SIG-M5 (cell line): ENCODE measurements at regions not wholly inside any gene's neighbourhood (a gene's known extent, or its start where the extent isn't known, plus 50 kb on each side); places are given as distances from the start of the nearest gene placed in this dataset.

Experiments
- DNase-seq: peaks from one replicate; lab custom pipeline; 2025; lab: John Stamatoyannopoulos, UW

GRCh38 chr11:105232021-105232420 is 92.5 kb upstream of the CARD18 start:
- DNase-seq = no peak

GRCh38 chr11:105230586-105230985 is 91.0 kb upstream of the CARD18 start:
- no peak for DNase-seq

GRCh38 chr11:105229761-105230160 is 90.2 kb upstream of the CARD18 start:
- no peak for DNase-seq

GRCh38 chr11:105229257-105229656 is 89.7 kb upstream of the CARD18 start:
- no peak for DNase-seq

- no peak for DNase-seq
These were observed 87.8 kb upstream of the CARD18 start for GRCh38 chr11:105227363-105227762.

- no peak for DNase-seq
These were observed 87.2 kb upstream of the CARD18 start for GRCh38 chr11:105226766-105227165.

GRCh38 chr11:105226091-105226490 is 86.5 kb upstream of the CARD18 start:
- DNase-seq = no peak

- no peak for DNase-seq
These were observed 85.1 kb upstream of the CARD18 start for GRCh38 chr11:105224482-105225253.

GRCh38 chr11:105220121-105220520 is 80.6 kb upstream of the CARD18 start:
- peak; percentile 25 for DNase-seq

GRCh38 chr11:105219670-105220069 is 80.1 kb upstream of the CARD18 start:
- no peak for DNase-seq

- DNase-seq = no peak
These were observed 79.7 kb upstream of the CARD18 start for GRCh38 chr11:105219269-105219668.

- DNase-seq = no peak
These were observed 76.0 kb upstream of the CARD18 start for GRCh38 chr11:105215528-105215927.

GRCh38 chr11:105211806-105212554 is 72.4 kb upstream of the CARD18 start:
- no peak for DNase-seq

GRCh38 chr11:105208019-105208418 is 68.5 kb upstream of the CARD18 start:
- no peak for DNase-seq

GRCh38 chr11:105206633-105207032 is 67.1 kb upstream of the CARD18 start:
- DNase-seq = no peak

- DNase-seq = no peak
These were observed 65.1 kb upstream of the CARD18 start for GRCh38 chr11:105204636-105205035.

- no peak for DNase-seq
These were observed 64.1 kb upstream of the CARD18 start for GRCh38 chr11:105203569-105204240.

- no peak for DNase-seq
These were observed 63.4 kb upstream of the CARD18 start for GRCh38 chr11:105202844-105203548.

GRCh38 chr11:105202422-105202821 is 62.9 kb upstream of the CARD18 start:
- DNase-seq = no peak

GRCh38 chr11:105201166-105201565 is 61.6 kb upstream of the CARD18 start:
- no peak for DNase-seq

GRCh38 chr11:105197071-105197815 is 57.7 kb upstream of the CARD18 start:
- DNase-seq = no peak

- DNase-seq = no peak
These were observed 53.7 kb upstream of the CARD18 start for GRCh38 chr11:105193260-105193659.
